CD4-positive, alpha-beta T cell (primary cell): ENCODE measurements at regions not wholly inside any gene's neighbourhood (a gene's known extent, or its start where the extent isn't known, plus 50 kb on each side); places are given as distances from the start of the nearest gene placed in this dataset.

Source experiments
- ATAC-seq: fragments of 200-7000 bp; cut with Tn5 transposase; one replicate; pipeline ENCODE4 v1.10.0; 2022; ENCODE audit warnings: mild to moderate bottlenecking; ENCODE audit not compliant: poor library complexity
- CTCF ChIA-PET: fragments of 350-600 bp; sonication (Branson Sonifier 250); formaldehyde crosslinking; loops from one replicate; lab custom pipeline; 2021; ENCODE audit warnings: antibody characterized with exemption, inconsistent platforms; lab: Charles Lee
- POLR2A ChIA-PET: fragments of 350-600 bp; sonication (Branson Sonifier 250); formaldehyde crosslinking; loops from one replicate; lab custom pipeline; 2021; ENCODE audit warnings: antibody characterized with exemption, inconsistent platforms; lab: Charles Lee
- DNase-seq, 14 experiments: peaks; one replicate each; pipeline ENCODE4 v3.0.0-alpha.2; 2013 to 2020; ENCODE audit warnings: mixed read lengths in 2 of 14
- H3K27ac ChIP-seq, 2 donors: one replicate each; pipeline versions ENCODE4 v1.5.1 to v1.7.0; 2013; ENCODE audit warnings: low read length in 2 of 2, low read depth in 1 of 2, mild to moderate bottlenecking in 1 of 2
- H3K27me3 ChIP-seq, 2 experiments: 1 replicate in 1 of 2; 2 replicates in 1 of 2; pipeline versions ENCODE4 v1.6.1 to v1.7.0; 2013; ENCODE audit warnings: low read length in 2 of 2, control low read depth in 1 of 2, mild to moderate bottlenecking in 1 of 2, moderate library complexity in 1 of 2; ENCODE audit not compliant: insufficient read depth in 2 of 2, control insufficient read depth in 1 of 2
- H3K36me3 ChIP-seq: one replicate; pipeline ENCODE4 v1.6.1; 2013; ENCODE audit warnings: low read length, control low read depth; ENCODE audit not compliant: insufficient read depth
- H3K4me1 ChIP-seq: one replicate; pipeline ENCODE4 v1.6.1; 2013; ENCODE audit warnings: low read length, control low read depth; ENCODE audit not compliant: insufficient read depth
- H3K4me3 ChIP-seq: one replicate; pipeline ENCODE4 v1.5.1; 2013; ENCODE audit warnings: mild to moderate bottlenecking, low read length, moderate library complexity
- H3K9me3 ChIP-seq, 2 experiments: 1 replicate in 1 of 2; 2 replicates in 1 of 2; pipeline versions ENCODE4 v1.6.1 to v1.7.0; 2013; ENCODE audit warnings: low read length in 2 of 2, mild to moderate bottlenecking in 2 of 2, control low read depth in 1 of 2, moderate library complexity in 1 of 2; ENCODE audit not compliant: control insufficient read depth in 1 of 2, insufficient read depth in 1 of 2
- H3K27ac Mint-ChIP-seq: one replicate; pipeline ENCODE4 v1.8.0; 2020; ENCODE audit warnings: mixed read lengths
- H3K27me3 Mint-ChIP-seq: one replicate; pipeline ENCODE4 v1.8.0; 2021; ENCODE audit warnings: mixed read lengths
- H3K36me3 Mint-ChIP-seq: one replicate; pipeline ENCODE4 v1.8.0; 2021; ENCODE audit warnings: low read depth, mixed read lengths
- H3K4me1 Mint-ChIP-seq: one replicate; pipeline ENCODE4 v1.8.0; 2021; ENCODE audit warnings: low read depth, mixed read lengths
- H3K4me3 Mint-ChIP-seq: one replicate; pipeline ENCODE4 v1.8.0; 2020; ENCODE audit warnings: mild to moderate bottlenecking, mixed read lengths
- H3K9me3 Mint-ChIP-seq: one replicate; pipeline ENCODE4 v1.8.0; 2020; ENCODE audit warnings: mixed read lengths
- CTCF ChIP-seq: fragments of 200-600 bp; IDR thresholded peaks from one replicate; pipeline ENCODE4 v1.8.0; 2022; ENCODE audit warnings: antibody characterized with exemption, mild to moderate bottlenecking
- intact Hi-C, 2 experiments: fragments of 100-400 bp; cut with DNase I in 1 of 2; cut with micrococcal nuclease in 1 of 2; formaldehyde crosslinking; loops; one replicate each; pipeline versions ENCODE4 v1.15.1 to v1.9.0; 2023 to 2025; cut with DNase I, micrococcal nuclease

DNA sequence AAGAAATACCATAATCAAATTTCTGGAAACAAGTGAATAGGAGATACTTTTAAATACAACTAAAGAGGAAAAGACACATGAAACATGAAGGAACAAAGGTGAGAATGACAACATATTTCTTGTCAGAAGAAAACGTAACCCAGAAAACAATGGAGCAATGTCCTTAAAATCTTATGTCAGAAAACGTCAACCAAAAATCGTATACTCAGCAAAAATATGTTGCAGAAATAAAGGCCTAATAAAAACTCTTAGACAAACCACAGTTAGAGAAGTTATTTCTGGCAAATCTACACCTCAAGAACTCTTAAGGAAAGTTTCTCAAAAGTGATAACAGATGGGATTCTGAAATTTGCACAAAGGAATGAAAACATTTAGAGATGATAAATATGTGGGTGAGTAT is 66.3 kb upstream of the FBXL7 start:
- H3K36me3 Mint-ChIP-seq: no peaks in the 10 kb centered on the region
- no peaks in the 10 kb centered on the region for H3K27me3 ChIP-seq
- no peaks in the 10 kb centered on the region for H3K4me1 Mint-ChIP-seq
- H3K36me3 ChIP-seq: no peaks in the 10 kb centered on the region
- no peak for ATAC-seq
- no peak for DNase-seq
- H3K4me3 Mint-ChIP-seq: no peak overlapping the region
- ChIA-PET POLR2A (no interaction called here), CTCF (no interaction called here)
- no peak overlapping the region for H3K27ac ChIP-seq
- no peaks in the 10 kb centered on the region for H3K9me3 ChIP-seq
- no peaks in the 10 kb centered on the region for H3K4me1 ChIP-seq
- H3K9me3 Mint-ChIP-seq: peaks cover 13% of the 10 kb centered on the region
- no peak overlapping the region for H3K27ac Mint-ChIP-seq
- H3K4me3 ChIP-seq: no peak overlapping the region
- H3K27me3 Mint-ChIP-seq: no peaks in the 10 kb centered on the region
- no peak for TF ChIP-seq CTCF
- intact Hi-C loops: no loop called here

DNA sequence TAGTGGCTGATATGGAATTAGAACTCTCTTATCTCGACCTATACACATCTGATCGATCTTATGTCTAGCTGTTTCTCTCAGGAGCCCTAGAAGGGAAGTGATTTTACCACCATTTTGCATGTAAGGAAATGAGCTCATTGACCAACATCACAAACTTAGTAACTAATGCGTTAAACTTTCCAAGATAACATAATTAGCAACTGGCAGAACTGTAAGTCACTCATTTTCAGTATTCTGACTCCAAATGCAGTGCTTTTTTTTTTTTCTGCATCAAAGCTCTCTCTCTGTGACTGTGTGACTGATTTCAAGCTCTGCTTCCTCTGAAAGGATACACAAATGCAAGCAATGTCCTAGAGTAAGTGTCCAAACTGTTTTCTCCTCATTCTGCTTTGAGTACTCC is 68.1 kb upstream of the FBXL7 start:
- intact Hi-C loops: no loop called here
- H3K27ac Mint-ChIP-seq: no peak overlapping the region
- ATAC-seq: no peak
- H3K27me3 Mint-ChIP-seq: no peaks in the 10 kb centered on the region
- Histone ChIP-seq H3K27ac (no peak overlapping the region), H3K9me3 (no peaks in the 10 kb centered on the region), H3K27me3 (no peaks in the 10 kb centered on the region), H3K36me3 (no peaks in the 10 kb centered on the region), H3K4me1 (no peaks in the 10 kb centered on the region), H3K4me3 (no peak overlapping the region)
- peaks cover 6% of the 10 kb centered on the region for H3K9me3 Mint-ChIP-seq
- ChIA-PET CTCF (no interaction called here), POLR2A (no interaction called here)
- H3K36me3 Mint-ChIP-seq: no peaks in the 10 kb centered on the region
- no peaks in the 10 kb centered on the region for H3K4me1 Mint-ChIP-seq
- no peak for DNase-seq
- no peak overlapping the region for H3K4me3 Mint-ChIP-seq
- no peak for TF ChIP-seq CTCF

DNA sequence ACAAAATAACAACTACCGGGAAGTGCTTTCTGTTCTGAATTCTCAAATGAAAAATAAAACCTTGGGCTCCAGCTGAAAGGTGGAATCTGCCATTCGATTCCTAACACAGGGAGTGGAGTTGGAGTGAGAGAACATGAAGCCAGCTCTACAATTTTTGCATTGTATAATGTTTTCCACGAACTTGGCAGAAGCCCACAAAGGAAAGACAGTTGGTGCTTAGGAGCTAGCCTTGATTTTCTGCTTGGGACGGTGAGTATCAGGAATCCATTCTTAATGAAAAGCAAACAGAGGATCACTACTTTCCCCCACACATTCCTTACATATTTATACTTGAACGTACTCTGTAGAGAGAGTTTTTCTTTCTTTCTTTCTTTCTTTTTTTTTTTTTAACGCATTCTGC is 74.2 kb upstream of the FBXL7 start:
- no peak for DNase-seq
- TF ChIP-seq CTCF: no peak
- H3K27me3 ChIP-seq: no peaks in the 10 kb centered on the region
- no peaks in the 10 kb centered on the region for H3K4me1 ChIP-seq
- Mint-ChIP-seq H3K27ac (no peak overlapping the region), H3K4me3 (no peak overlapping the region), H3K9me3 (no peaks in the 10 kb centered on the region), H3K4me1 (no peaks in the 10 kb centered on the region), H3K36me3 (no peaks in the 10 kb centered on the region), H3K27me3 (no peaks in the 10 kb centered on the region)
- ATAC-seq: no peak
- CTCF ChIA-PET: no interaction called here
- intact Hi-C loops: no loop called here
- no peak overlapping the region for H3K27ac ChIP-seq
- no peak overlapping the region for H3K4me3 ChIP-seq
- POLR2A ChIA-PET: no interaction called here
- peaks cover 0 to 4% of the 10 kb centered on the region in 2 experiments for H3K9me3 ChIP-seq
- H3K36me3 ChIP-seq: no peaks in the 10 kb centered on the region
